GM12873 (cell line): ENCODE measurements at regions not wholly inside any gene's neighbourhood (a gene's known extent, or its start where the extent isn't known, plus 50 kb on each side); places are given as distances from the start of the nearest gene placed in this dataset.

ENCODE experiments used
- CTCF ChIP-seq: IDR thresholded peaks from 2 replicates; pipeline ENCODE4 v1.5.1; 2012; ENCODE audit warnings: low read depth, mild to moderate bottlenecking, moderate library complexity, low read length, control low read depth; ENCODE audit not compliant: insufficient read depth; ENCODE audit errors: missing control alignments

DNA sequence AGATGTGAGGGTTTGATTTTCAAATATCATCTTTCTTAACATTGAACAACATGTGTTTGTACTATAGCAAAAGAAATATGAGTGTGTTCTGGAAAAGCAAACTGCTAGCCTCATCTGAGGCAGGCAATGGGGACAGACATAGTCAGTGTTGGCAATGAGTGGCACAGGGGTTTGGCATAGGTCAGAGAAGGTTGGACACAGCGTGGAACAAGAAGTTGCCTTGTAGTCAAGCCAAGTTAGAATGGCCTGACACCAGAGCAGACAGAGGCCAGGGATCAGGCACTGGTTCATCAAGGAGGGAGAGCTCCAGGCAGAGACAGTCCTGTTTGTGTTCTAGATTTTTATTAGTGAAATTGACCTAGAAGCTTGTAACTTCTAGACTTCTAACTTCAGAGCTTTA is 100.8 kb upstream of the TANK start:
- no peak for TF ChIP-seq CTCF

GRCh38 chr2:161061786-161062185 is 98.4 kb upstream of the TANK start:
- no peak for TF ChIP-seq CTCF

GRCh38 chr2:161063157-161063945 is 96.9 kb upstream of the TANK start:
- TF ChIP-seq CTCF: peak; percentile 92

DNA sequence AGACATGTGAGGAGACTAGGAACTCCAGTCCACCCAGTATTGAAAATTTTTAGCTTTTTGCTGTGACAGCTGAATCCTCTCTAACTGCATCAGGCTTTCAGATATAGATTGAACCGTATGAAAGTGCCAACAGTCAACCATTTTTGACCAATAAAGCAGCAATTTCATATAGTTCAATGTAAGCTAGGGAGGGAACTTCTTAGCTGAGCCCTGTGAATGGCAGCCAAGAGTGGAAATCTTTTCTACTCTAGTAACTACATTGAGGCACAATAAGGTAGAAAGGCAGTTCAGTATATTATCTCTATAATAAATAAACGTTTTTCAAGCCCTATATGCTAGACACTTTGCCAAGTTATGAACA is 96.3 kb upstream of the TANK start:
- no peak for TF ChIP-seq CTCF

GRCh38 chr2:161067846-161068350 is 92.3 kb upstream of the TANK start:
- no peak for TF ChIP-seq CTCF

DNA sequence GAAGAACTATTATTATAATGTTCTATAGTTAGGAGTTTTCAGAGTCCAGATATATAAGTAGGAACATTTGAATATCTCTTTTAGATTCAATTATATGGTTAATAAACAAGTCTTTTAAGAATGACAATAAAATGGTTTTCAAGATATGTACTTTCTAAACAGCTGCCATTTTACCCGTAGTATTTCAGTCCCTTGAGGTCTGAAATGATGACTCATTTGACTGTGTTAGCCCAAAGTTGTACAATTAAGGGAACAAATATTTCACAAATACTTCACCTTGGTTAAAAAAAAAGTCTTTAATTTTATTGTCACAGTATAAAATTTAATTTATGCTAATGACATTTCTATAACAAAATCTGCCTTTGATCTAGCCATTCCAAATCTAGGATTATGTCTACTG is 91.6 kb upstream of the TANK start:
- TF ChIP-seq CTCF: no peak

DNA sequence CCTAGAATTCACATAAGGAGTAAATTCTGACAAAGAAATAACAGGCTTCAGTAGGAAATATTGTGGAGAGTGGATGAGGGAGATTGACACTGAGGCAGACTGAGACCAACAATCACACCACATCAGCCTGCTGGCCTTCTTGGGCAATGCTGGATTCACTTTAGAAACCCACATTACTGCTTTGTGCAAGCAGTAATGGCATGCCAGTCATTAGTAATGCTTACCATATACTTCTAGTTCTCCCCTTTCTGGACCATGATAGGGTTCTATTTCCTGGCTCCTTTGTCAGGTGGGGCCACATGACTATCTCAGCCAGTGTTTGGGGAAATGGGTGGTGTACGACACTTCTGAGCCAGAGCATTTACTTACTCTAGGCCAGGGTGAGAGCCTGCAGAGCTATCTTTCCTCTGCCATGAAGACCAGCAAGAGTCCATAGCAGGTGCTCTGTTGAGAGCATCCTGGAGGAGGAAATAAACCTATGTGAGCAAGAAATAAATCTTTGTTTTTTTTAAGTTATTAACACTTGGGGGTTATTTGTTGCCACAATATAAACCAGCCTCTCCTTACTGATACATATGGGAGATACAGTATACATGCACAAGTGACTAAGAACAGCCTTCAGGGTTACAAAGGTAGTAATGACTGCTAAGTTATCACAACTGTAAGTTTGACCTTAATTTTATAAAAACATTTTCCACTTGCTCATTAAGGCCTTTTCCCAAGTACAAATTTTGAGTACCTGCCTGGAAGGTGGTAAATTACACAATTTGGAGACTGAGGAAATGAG is 89.3 kb upstream of the TANK start:
- no peak for TF ChIP-seq CTCF
